ENCODE measurements at regions not wholly inside any gene's neighbourhood (a gene's known extent, or its start where the extent isn't known, plus 50 kb on each side); places are given as distances from the start of the nearest gene placed in this dataset.
A peak's percentile ranks its signal among the peaks of the same experiment; 100 is the strongest.

DNA sequence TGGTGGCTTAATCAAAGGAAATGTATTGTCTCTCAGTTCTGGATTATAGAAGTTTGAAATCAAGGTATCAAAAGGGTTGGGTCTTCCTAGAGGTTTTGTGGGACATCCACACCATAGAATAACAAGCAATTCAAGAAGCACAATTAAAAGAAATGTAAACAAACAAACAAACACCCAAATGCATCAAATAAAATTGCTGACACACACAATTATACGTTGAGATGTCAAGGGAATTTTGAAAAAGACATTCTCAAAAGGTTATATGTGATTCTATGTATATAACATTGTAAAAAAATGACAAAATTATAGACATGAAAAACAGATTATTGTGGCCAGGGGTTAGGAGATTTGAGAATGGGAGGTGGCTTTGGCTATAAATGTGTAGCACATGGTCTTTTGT is 250.7 kb upstream of the AGA start:
- no peak overlapping the region for H3K18ac ChIP-seq (ENCODE audit: low read depth, low read length)
- H3K9me1 ChIP-seq (ENCODE audit: insufficient read depth, low read length), result no peaks in the 10 kb centered on the region
- H4K8ac ChIP-seq (ENCODE audit: low read depth in 2 of 2, low read length in 2 of 2), result no peak overlapping the region
- no peak overlapping the region for H3K4ac ChIP-seq (ENCODE audit: low read depth, low read length)
- no peak overlapping the region for H2AK5ac ChIP-seq (ENCODE audit: low read depth, low read length)
- H3K4me3 ChIP-seq (ENCODE audit: insufficient read depth, low read depth, low read length), result no peak overlapping the region
- ChIA-PET POLR2A (ENCODE audit: unreplicated experiment) (no interaction called here), CTCF (no interaction called here)
- H3K27me3 ChIP-seq (ENCODE audit: control insufficient read depth, insufficient read depth, low read length), result no peaks in the 10 kb centered on the region
- no TSS peak for BruUV-seq (replicated peaks)
- no peaks in the 10 kb centered on the region for H3K36me3 ChIP-seq (ENCODE audit: control insufficient read depth, insufficient read depth, low read length)
- in situ Hi-C loops (cut with MboI; ENCODE audit: low sequenced_read_pairs), result no loop called here
- no peak overlapping the region for H4K91ac ChIP-seq (ENCODE audit: insufficient read depth, low read depth, low read length)
- no peak overlapping the region for H2BK5ac ChIP-seq (ENCODE audit: low read depth, low read length, poor library complexity, severe bottlenecking)
- no peak overlapping the region for H3K4me2 ChIP-seq (ENCODE audit: low read depth, low read length)
- no CpG with 5 or more reads among the region's 1 CpG for WGBS, 2 experiments (ENCODE audit: extremely low coverage in 2 of 2, insufficient read length in 1 of 2)
- no peak for TF ChIP-seq CEBPB (IDR thresholded peaks at IDR 0.05; ENCODE audit: low read depth, low read length)
- TF ChIP-seq RCOR1 (IDR thresholded peaks at IDR 0.05; ENCODE audit: insufficient replicate concordance, low read length), result no peak
- TF ChIP-seq, protein P1, sequence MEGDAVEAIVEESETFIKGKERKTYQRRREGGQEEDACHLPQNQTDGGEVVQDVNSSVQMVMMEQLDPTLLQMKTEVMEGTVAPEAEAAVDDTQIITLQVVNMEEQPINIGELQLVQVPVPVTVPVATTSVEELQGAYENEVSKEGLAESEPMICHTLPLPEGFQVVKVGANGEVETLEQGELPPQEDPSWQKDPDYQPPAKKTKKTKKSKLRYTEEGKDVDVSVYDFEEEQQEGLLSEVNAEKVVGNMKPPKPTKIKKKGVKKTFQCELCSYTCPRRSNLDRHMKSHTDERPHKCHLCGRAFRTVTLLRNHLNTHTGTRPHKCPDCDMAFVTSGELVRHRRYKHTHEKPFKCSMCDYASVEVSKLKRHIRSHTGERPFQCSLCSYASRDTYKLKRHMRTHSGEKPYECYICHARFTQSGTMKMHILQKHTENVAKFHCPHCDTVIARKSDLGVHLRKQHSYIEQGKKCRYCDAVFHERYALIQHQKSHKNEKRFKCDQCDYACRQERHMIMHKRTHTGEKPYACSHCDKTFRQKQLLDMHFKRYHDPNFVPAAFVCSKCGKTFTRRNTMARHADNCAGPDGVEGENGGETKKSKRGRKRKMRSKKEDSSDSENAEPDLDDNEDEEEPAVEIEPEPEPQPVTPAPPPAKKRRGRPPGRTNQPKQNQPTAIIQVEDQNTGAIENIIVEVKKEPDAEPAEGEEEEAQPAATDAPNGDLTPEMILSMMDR (conservative IDR thresholded peaks at IDR 0.05; ENCODE audit: low read depth, low read length), result no peak
- no peak for TF ChIP-seq RAD21 (IDR thresholded peaks at IDR 0.05; ENCODE audit: low read length)
- TF ChIP-seq RFX5 (IDR thresholded peaks at IDR 0.05; ENCODE audit: low read depth, low read length), result no peak
- TF ChIP-seq, protein P2, sequence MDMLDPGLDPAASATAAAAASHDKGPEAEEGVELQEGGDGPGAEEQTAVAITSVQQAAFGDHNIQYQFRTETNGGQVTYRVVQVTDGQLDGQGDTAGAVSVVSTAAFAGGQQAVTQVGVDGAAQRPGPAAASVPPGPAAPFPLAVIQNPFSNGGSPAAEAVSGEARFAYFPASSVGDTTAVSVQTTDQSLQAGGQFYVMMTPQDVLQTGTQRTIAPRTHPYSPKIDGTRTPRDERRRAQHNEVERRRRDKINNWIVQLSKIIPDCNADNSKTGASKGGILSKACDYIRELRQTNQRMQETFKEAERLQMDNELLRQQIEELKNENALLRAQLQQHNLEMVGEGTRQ (IDR thresholded peaks at IDR 0.05; ENCODE audit: low read depth, low read length), result no peak
- TF ChIP-seq MAFK (IDR thresholded peaks at IDR 0.05; ENCODE audit: low read depth, low read length), result peak; percentile 91
- H4K20me1 ChIP-seq (ENCODE audit: insufficient read depth, low read length), result no peaks in the 10 kb centered on the region
- no peaks in the 10 kb centered on the region for H3K4me1 ChIP-seq (ENCODE audit: control insufficient read depth, insufficient read depth, low read length)
- DNase-seq, result no peak
- H3K14ac ChIP-seq (replicated peaks; ENCODE audit: low read depth, low read length), result no peak overlapping the region
- no peak overlapping the region for H2BK15ac ChIP-seq (ENCODE audit: low read depth, low read length)
- H2BK120ac ChIP-seq (ENCODE audit: low read depth, low read length), result no peak overlapping the region
- no peak overlapping the region for H3K27ac ChIP-seq (ENCODE audit: insufficient read depth, low read length)
- no peak overlapping the region for H3K23ac ChIP-seq (ENCODE audit: low read depth, low read length)
- no peak overlapping the region for H2AFZ ChIP-seq (replicated peaks; ENCODE audit: low read length, poor library complexity)
- intact Hi-C loops (cut with micrococcal nuclease), result no loop called here
- H3K56ac ChIP-seq (ENCODE audit: extremely low read depth, insufficient read depth, low read length), result no peak overlapping the region
- ATAC-seq (ENCODE audit: low read depth), result no peak
- H3K79me1 ChIP-seq (ENCODE audit: low read depth in 1 of 2, low read length in 2 of 2), result no peaks in the 10 kb centered on the region
- H2AK9ac ChIP-seq (replicated peaks; ENCODE audit: low read depth, low read length, poor library complexity), result no peak overlapping the region
- H3K9ac ChIP-seq (ENCODE audit: low read depth, low read length), result no peak overlapping the region
- no peak overlapping the region for H4K5ac ChIP-seq (ENCODE audit: low read depth, low read length)
- no peak overlapping the region for H2BK20ac ChIP-seq (ENCODE audit: low read depth, low read length)
- no peaks in the 10 kb centered on the region for H3K9me3 ChIP-seq (ENCODE audit: control insufficient read depth, insufficient read depth, low read length)
- dilution Hi-C loops (cut with HindIII; ENCODE audit: low sequenced_read_pairs, unreplicated experiment), result no loop called here

All from IMR-90 (cell line).